Tibial nerve (tissue), 4 donors: ENCODE measurements at regions not wholly inside any gene's neighbourhood (a gene's known extent, or its start where the extent isn't known, plus 50 kb on each side); places are given as distances from the start of the nearest gene placed in this dataset.

ENCODE experiments used
- CTCF ChIP-seq, 5 experiments: fragments of 200-600 bp in 3 of 5; fragments of 450-650 bp in 2 of 5; sonication (generic) in 3 of 5; IDR thresholded peaks; one replicate each; pipeline ENCODE4 v1.5.1; 2016 to 2019; ENCODE audit warnings: antibody characterized with exemption in 5 of 5, mild to moderate bottlenecking in 3 of 5, moderate library complexity in 2 of 5
- EP300 ChIP-seq, 2 donors: sonication (generic); formaldehyde crosslinking; IDR thresholded peaks; one replicate each; pipeline ENCODE4 v1.6.1; 2017; ENCODE audit warnings: antibody characterized with exemption in 2 of 2, mild to moderate bottlenecking in 1 of 2
- POLR2A ChIP-seq, 2 donors: fragments of 450-650 bp; IDR thresholded peaks; one replicate each; pipeline ENCODE4 v1.6.1; 2017; ENCODE audit warnings: antibody characterized with exemption in 2 of 2, mild to moderate bottlenecking in 2 of 2, moderate library complexity in 2 of 2

- no peak for TF ChIP-seq POLR2A (IDR thresholded peaks at IDR 0.05)
- no peak for TF ChIP-seq CTCF (IDR thresholded peaks at IDR 0.05)
- no peak for TF ChIP-seq EP300 (IDR thresholded peaks at IDR 0.05)
Measured at GRCh38 chr9:108612513-108612912, 243.3 kb downstream of the ACTL7B start.
